ENCODE measurements at regions not wholly inside any gene's neighbourhood (a gene's known extent, or its start where the extent isn't known, plus 50 kb on each side); places are given as distances from the start of the nearest gene placed in this dataset.

DNA sequence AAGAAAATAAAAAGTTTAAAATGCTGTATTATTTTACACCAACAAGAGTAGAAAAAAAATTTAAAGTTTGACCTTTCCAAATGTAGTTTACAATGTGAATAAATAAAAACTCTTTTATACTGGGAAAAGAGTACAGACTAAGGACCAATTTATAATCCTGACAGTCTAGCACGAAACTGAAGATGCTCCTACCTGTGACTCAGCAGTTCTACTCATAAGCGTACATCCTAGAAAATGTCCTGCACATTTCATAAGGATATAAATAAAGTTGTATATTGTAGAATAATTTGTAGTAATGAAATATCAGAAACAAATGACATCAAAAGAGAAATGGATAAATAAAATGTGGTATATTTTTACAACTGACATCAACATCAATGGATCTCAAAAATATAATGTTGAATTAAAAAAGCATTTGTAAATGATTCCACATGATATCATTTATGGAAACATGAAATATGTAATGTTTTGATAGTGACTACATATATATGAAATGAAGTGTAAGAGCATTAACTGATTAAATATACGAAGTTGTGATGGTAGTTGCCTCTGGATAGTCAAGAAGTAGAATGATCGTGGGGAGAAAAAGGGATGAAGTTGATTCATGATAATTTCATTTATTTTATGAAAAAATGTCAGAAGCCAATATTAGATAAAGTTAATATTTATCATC, 161.3 kb upstream of the CBLB start:
- no peak for TF ChIP-seq ESRRG (CRISPR knock-in tag; IDR thresholded peaks at IDR 0.05)
- TF ChIP-seq, protein P1, sequence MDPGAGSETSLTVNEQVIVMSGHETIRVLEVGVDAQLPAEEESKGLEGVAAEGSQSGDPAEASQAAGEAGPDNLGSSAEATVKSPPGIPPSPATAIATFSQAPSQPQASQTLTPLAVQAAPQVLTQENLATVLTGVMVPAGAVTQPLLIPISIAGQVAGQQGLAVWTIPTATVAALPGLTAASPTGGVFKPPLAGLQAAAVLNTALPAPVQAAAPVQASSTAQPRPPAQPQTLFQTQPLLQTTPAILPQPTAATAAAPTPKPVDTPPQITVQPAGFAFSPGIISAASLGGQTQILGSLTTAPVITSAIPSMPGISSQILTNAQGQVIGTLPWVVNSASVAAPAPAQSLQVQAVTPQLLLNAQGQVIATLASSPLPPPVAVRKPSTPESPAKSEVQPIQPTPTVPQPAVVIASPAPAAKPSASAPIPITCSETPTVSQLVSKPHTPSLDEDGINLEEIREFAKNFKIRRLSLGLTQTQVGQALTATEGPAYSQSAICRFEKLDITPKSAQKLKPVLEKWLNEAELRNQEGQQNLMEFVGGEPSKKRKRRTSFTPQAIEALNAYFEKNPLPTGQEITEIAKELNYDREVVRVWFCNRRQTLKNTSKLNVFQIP (CRISPR knock-in tag; IDR thresholded peaks at IDR 0.05; ENCODE audit: borderline replicate concordance, low read depth) = no peak
- no peak for TF ChIP-seq ZC3H10 (CRISPR knock-in tag; IDR thresholded peaks at IDR 0.05)
- peak; percentile 70 for ATAC-seq

DNA sequence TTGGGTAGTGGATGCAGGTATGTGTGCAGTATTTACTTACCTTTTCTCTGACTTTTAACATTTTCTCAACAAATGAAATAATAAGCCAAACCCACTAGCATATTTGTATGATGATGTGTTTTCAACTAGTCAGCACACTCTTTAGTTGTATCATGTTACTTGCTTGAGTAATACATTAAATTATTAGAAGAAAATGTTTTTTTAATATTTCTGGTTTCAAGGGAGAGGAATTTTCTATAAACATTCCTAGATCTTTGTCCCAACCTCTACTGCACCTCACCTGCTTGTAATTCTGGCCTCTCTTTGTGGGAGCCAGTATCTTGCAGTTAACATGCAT, 161.8 kb upstream of the CBLB start:
- peak; percentile 87 for ATAC-seq
- no peak for TF ChIP-seq ISL1 (CRISPR knock-in tag; IDR thresholded peaks at IDR 0.05)
- no peak for TF ChIP-seq TOX (CRISPR knock-in tag; IDR thresholded peaks at IDR 0.05; ENCODE audit: borderline replicate concordance)

DNA sequence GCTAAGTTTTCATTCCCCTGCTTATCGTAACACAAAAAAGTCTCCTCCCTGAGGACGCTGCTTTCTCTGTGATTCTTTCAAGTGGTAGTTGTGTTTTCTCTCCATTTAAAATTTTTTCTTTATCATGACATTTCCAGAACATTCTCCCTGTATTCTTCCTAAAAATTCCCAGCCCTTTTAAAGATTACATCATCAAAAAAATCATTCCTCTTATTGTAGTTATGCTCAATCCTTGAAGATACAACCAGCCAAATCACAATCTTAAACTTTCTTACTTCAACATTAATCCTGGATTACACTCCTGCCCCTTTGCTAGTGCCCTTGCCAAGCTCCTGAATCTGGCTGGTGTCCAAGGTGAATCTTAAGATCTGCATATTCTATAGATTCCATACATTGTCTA, 163.7 kb upstream of the CBLB start:
- no peak for TF ChIP-seq TOX (CRISPR knock-in tag; IDR thresholded peaks at IDR 0.05; ENCODE audit: borderline replicate concordance)
- TF ChIP-seq ZNF70 (CRISPR knock-in tag; IDR thresholded peaks at IDR 0.05) = no peak
- no peak for TF ChIP-seq ZFP3 (CRISPR knock-in tag; IDR thresholded peaks at IDR 0.05)
- no peak for TF ChIP-seq PPARA (CRISPR knock-in tag; IDR thresholded peaks at IDR 0.05; ENCODE audit: borderline replicate concordance)
- no peak for TF ChIP-seq CSDC2 (CRISPR knock-in tag; IDR thresholded peaks at IDR 0.05)
- ATAC-seq = no peak

DNA sequence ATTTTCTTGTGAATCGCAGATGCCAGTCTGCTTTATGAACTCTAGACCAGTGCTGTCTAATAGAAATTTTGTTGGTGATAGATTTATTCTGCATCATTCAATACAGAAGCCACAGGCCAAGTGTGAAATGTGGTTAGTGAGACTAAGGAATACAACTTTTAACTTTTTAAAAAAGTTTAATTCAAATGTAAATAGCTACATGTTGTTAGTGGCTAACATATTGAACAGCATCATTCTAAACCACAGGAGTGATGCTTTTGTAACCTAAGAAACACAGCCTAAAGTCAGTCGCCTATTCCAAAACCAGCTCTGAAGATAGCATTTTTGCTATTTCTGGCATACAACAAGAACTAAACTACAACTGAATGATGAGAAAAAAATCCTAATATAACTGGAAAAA, 164.8 kb upstream of the CBLB start:
- TF ChIP-seq, protein P2, sequence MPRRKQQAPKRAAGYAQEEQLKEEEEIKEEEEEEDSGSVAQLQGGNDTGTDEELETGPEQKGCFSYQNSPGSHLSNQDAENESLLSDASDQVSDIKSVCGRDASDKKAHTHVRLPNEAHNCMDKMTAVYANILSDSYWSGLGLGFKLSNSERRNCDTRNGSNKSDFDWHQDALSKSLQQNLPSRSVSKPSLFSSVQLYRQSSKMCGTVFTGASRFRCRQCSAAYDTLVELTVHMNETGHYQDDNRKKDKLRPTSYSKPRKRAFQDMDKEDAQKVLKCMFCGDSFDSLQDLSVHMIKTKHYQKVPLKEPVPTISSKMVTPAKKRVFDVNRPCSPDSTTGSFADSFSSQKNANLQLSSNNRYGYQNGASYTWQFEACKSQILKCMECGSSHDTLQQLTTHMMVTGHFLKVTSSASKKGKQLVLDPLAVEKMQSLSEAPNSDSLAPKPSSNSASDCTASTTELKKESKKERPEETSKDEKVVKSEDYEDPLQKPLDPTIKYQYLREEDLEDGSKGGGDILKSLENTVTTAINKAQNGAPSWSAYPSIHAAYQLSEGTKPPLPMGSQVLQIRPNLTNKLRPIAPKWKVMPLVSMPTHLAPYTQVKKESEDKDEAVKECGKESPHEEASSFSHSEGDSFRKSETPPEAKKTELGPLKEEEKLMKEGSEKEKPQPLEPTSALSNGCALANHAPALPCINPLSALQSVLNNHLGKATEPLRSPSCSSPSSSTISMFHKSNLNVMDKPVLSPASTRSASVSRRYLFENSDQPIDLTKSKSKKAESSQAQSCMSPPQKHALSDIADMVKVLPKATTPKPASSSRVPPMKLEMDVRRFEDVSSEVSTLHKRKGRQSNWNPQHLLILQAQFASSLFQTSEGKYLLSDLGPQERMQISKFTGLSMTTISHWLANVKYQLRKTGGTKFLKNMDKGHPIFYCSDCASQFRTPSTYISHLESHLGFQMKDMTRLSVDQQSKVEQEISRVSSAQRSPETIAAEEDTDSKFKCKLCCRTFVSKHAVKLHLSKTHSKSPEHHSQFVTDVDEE (CRISPR knock-in tag; IDR thresholded peaks at IDR 0.05) = no peak
- ATAC-seq = no peak

DNA sequence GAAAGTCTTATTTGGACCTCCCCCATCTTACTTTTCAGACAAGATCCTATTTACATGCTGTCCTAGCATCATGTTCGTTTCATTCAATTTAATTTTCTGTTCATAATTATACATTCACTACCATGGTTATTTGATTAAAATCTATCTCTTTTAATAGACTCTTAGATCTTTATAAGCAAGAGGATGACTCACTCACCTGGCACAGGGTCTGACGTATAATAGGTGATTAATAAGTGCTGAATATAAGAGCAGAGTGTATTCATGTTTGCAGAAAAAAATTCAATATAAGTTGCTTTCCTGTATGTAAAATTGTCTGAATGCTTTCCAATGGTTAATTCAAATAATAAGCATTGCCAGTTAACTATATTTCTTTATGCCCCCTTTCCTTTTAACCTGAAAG, 165.5 kb upstream of the CBLB start:
- no peak for ATAC-seq
- TF ChIP-seq ZNF8 (CRISPR knock-in tag; IDR thresholded peaks at IDR 0.05) = no peak
- TF ChIP-seq, protein P3, sequence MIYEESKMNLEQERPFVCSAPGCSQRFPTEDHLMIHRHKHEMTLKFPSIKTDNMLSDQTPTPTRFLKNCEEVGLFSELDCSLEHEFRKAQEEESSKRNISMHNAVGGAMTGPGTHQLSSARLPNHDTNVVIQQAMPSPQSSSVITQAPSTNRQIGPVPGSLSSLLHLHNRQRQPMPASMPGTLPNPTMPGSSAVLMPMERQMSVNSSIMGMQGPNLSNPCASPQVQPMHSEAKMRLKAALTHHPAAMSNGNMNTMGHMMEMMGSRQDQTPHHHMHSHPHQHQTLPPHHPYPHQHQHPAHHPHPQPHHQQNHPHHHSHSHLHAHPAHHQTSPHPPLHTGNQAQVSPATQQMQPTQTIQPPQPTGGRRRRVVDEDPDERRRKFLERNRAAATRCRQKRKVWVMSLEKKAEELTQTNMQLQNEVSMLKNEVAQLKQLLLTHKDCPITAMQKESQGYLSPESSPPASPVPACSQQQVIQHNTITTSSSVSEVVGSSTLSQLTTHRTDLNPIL (CRISPR knock-in tag; IDR thresholded peaks at IDR 0.05; ENCODE audit: low read depth) = no peak
- no peak for TF ChIP-seq TCF4 (CRISPR knock-in tag; IDR thresholded peaks at IDR 0.05; ENCODE audit: borderline replicate concordance)
- no peak for TF ChIP-seq ZFP3 (CRISPR knock-in tag; IDR thresholded peaks at IDR 0.05)
- no peak for TF ChIP-seq GLIS3 (CRISPR knock-in tag; IDR thresholded peaks at IDR 0.05)
- no peak for TF ChIP-seq ZNF70 (CRISPR knock-in tag; IDR thresholded peaks at IDR 0.05)
- TF ChIP-seq, protein P2 (CRISPR knock-in tag; IDR thresholded peaks at IDR 0.05) = no peak
- TF ChIP-seq, protein P4, sequence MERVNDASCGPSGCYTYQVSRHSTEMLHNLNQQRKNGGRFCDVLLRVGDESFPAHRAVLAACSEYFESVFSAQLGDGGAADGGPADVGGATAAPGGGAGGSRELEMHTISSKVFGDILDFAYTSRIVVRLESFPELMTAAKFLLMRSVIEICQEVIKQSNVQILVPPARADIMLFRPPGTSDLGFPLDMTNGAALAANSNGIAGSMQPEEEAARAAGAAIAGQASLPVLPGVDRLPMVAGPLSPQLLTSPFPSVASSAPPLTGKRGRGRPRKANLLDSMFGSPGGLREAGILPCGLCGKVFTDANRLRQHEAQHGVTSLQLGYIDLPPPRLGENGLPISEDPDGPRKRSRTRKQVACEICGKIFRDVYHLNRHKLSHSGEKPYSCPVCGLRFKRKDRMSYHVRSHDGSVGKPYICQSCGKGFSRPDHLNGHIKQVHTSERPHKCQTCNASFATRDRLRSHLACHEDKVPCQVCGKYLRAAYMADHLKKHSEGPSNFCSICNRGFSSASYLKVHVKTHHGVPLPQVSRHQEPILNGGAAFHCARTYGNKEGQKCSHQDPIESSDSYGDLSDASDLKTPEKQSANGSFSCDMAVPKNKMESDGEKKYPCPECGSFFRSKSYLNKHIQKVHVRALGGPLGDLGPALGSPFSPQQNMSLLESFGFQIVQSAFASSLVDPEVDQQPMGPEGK (CRISPR knock-in tag; IDR thresholded peaks at IDR 0.05; ENCODE audit: borderline replicate concordance) = no peak
- TF ChIP-seq ARNTL (CRISPR knock-in tag; IDR thresholded peaks at IDR 0.05; ENCODE audit: borderline replicate concordance, low read depth) = no peak
- TF ChIP-seq ZNF565 (CRISPR knock-in tag; conservative IDR thresholded peaks at IDR 0.05; ENCODE audit: low read depth) = no peak
- TF ChIP-seq ISL1 (CRISPR knock-in tag; IDR thresholded peaks at IDR 0.05) = no peak
- no peak for TF ChIP-seq BACH2 (CRISPR knock-in tag; IDR thresholded peaks at IDR 0.05; ENCODE audit: borderline replicate concordance)
- TF ChIP-seq, protein P1 (CRISPR knock-in tag; IDR thresholded peaks at IDR 0.05; ENCODE audit: borderline replicate concordance, low read depth) = no peak
- no peak for TF ChIP-seq OSR1 (CRISPR knock-in tag; IDR thresholded peaks at IDR 0.05)
- no peak for TF ChIP-seq RARB (CRISPR knock-in tag; IDR thresholded peaks at IDR 0.05)
- TF ChIP-seq ZC3H10 (CRISPR knock-in tag; IDR thresholded peaks at IDR 0.05) = no peak
- TF ChIP-seq SNAI2 (CRISPR knock-in tag; IDR thresholded peaks at IDR 0.05) = no peak
- TF ChIP-seq ESRRG (CRISPR knock-in tag; IDR thresholded peaks at IDR 0.05) = no peak
- no peak for TF ChIP-seq PPARA (CRISPR knock-in tag; IDR thresholded peaks at IDR 0.05; ENCODE audit: borderline replicate concordance)
- TF ChIP-seq ZFP30 (CRISPR knock-in tag; IDR thresholded peaks at IDR 0.05) = no peak

Data from SK-N-SH treated with all-trans-retinoic acid at 6 μM for 48 hours (cell line).